MM.1S (cell line): ENCODE measurements at regions not wholly inside any gene's neighbourhood (a gene's known extent, or its start where the extent isn't known, plus 50 kb on each side); places are given as distances from the start of the nearest gene placed in this dataset.

ENCODE experiments used
- DNase-seq: peaks from one replicate; pipeline ENCODE4 v3.0.0-alpha.2; 2015
- H2AFZ ChIP-seq: fragments of 300-600 bp; sonication (generic); 2 replicates; pipeline ENCODE4 v1.6.0; 2016; ENCODE audit warnings: antibody characterized with exemption, low read length
- H3F3A ChIP-seq: fragments of 300-600 bp; sonication (generic); 2 replicates; pipeline ENCODE4 v1.6.1; 2016; ENCODE audit warnings: mild to moderate bottlenecking, antibody characterized with exemption, low read length, moderate library complexity, mixed read lengths; ENCODE audit not compliant: insufficient read depth
- H3K27ac ChIP-seq: fragments of 300-600 bp; sonication (generic); 2 replicates; pipeline ENCODE4 v1.5.1; 2016; ENCODE audit warnings: mild to moderate bottlenecking, low read length
- H3K27me3 ChIP-seq: fragments of 300-600 bp; sonication (generic); replicated peaks from 2 replicates; pipeline ENCODE4 v1.6.0; 2016; ENCODE audit warnings: low read length; ENCODE audit not compliant: insufficient read depth
- H3K36me3 ChIP-seq: fragments of 300-600 bp; sonication (generic); replicated peaks from 2 replicates; pipeline ENCODE4 v1.6.1; 2016; ENCODE audit warnings: mild to moderate bottlenecking, low read length, mixed read lengths; ENCODE audit not compliant: insufficient read depth
- H3K4me1 ChIP-seq: fragments of 300-600 bp; sonication (generic); 2 replicates; pipeline ENCODE4 v1.6.1; 2016; ENCODE audit warnings: low read length, mixed read lengths
- H3K4me2 ChIP-seq: fragments of 300-600 bp; sonication (generic); 2 replicates; pipeline ENCODE4 v1.6.0; 2016; ENCODE audit warnings: low read depth, low read length
- H3K4me3 ChIP-seq: fragments of 300-600 bp; sonication (generic); 2 replicates; pipeline ENCODE4 v1.5.1; 2016; ENCODE audit warnings: low read length, mixed read lengths
- H3K79me2 ChIP-seq: fragments of 300-600 bp; sonication (generic); 2 replicates; pipeline ENCODE4 v1.6.1; 2016; ENCODE audit warnings: mixed run types, low read length, mixed read lengths
- H3K9ac ChIP-seq: fragments of 300-600 bp; sonication (generic); 2 replicates; pipeline ENCODE4 v1.6.1; 2016; ENCODE audit warnings: low read length, mixed read lengths
- H3K9me2 ChIP-seq: fragments of 300-600 bp; sonication (generic); replicated peaks from 2 replicates; pipeline ENCODE4 v1.6.1; 2016; ENCODE audit warnings: mild to moderate bottlenecking, low read length, mixed read lengths; ENCODE audit not compliant: insufficient read depth
- H3K9me3 ChIP-seq: fragments of 300-600 bp; sonication (generic); replicated peaks from 2 replicates; pipeline ENCODE4 v1.6.1; 2016; ENCODE audit warnings: mild to moderate bottlenecking, low read length, mixed read lengths; ENCODE audit not compliant: insufficient read depth
- H4K20me1 ChIP-seq: fragments of 300-600 bp; sonication (generic); 2 replicates; pipeline ENCODE4 v1.6.1; 2016; ENCODE audit warnings: mild to moderate bottlenecking, low read length, moderate library complexity, mixed read lengths; ENCODE audit not compliant: insufficient read depth
- EZH2 ChIP-seq: fragments of 300-600 bp; sonication (generic); optimal IDR thresholded peaks from 2 replicates; pipeline ENCODE3; 2017; ENCODE audit warnings: low read depth, mild to moderate bottlenecking, antibody characterized with exemption, low read length, mixed read lengths
- EZH2phosphoT487 ChIP-seq: fragments of 300-600 bp; sonication (generic); IDR thresholded peaks from 2 replicates; pipeline ENCODE4 v1.6.1; 2018; ENCODE audit warnings: antibody characterized with exemption, low read length
- TF ChIP-seq, protein P1 (sequence below): fragments of 300-600 bp; sonication (generic); IDR thresholded peaks from 2 replicates; pipeline ENCODE4 v1.5.1; 2016; ENCODE audit warnings: antibody characterized with exemption, low read length, mixed read lengths

DNA sequence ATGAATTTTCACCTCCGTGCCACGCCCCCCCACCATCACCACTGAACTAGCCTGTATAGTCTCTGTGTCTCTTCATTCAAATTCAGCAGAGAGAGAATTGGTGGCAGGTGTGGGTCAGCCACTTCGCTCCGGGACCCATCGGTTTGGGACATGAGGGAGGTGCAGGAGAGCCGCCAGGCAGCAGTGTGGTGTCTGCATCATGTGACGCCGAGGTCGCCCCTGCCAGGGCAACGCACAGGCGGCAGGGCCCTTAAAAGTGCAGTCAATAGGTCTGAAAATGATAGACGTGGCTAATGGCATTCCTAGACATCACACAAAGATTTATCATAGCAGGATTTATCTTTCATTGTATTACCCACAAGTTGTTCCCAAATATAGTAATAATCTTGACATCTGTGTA, 100.6 kb upstream of the RNF32 start:
- Histone ChIP-seq H3F3A (no peaks in the 10 kb centered on the region), H3K4me3 (no peak overlapping the region), H3K9me3 (no peaks in the 10 kb centered on the region), H4K20me1 (no peaks in the 10 kb centered on the region), H3K4me2 (no peak overlapping the region), H2AFZ (no peak overlapping the region), H3K36me3 (no peaks in the 10 kb centered on the region), H3K9me2 (no peaks in the 10 kb centered on the region), H3K9ac (no peak overlapping the region), H3K27me3 (no peaks in the 10 kb centered on the region; the same call in 1 of the 2 replicates), H3K79me2 (no peaks in the 10 kb centered on the region), H3K27ac (no peak overlapping the region), H3K4me1 (no peaks in the 10 kb centered on the region)
- DNase-seq = no peak
- TF ChIP-seq, protein P1, sequence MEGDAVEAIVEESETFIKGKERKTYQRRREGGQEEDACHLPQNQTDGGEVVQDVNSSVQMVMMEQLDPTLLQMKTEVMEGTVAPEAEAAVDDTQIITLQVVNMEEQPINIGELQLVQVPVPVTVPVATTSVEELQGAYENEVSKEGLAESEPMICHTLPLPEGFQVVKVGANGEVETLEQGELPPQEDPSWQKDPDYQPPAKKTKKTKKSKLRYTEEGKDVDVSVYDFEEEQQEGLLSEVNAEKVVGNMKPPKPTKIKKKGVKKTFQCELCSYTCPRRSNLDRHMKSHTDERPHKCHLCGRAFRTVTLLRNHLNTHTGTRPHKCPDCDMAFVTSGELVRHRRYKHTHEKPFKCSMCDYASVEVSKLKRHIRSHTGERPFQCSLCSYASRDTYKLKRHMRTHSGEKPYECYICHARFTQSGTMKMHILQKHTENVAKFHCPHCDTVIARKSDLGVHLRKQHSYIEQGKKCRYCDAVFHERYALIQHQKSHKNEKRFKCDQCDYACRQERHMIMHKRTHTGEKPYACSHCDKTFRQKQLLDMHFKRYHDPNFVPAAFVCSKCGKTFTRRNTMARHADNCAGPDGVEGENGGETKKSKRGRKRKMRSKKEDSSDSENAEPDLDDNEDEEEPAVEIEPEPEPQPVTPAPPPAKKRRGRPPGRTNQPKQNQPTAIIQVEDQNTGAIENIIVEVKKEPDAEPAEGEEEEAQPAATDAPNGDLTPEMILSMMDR = no peak
- no peak for TF ChIP-seq EZH2

DNA sequence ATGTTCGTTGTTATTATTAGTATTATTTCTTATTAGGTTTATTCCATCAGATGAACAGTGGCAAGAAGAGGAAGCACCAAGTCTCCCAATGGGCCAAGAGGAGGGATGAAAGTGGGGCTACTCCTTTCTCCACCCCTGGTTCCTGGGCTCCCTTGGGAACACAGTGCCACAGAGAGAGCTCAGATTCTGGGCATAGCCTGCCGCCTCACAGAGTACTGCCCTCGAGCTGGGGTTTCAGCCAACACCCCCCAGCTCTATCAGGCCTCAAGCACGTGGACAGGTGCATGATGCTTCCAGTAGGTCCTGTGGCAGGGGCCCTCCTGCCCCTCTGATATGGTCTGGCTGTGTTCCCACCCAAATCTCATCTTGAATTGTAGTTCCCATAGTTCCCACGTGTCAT, 103.6 kb upstream of the RNF32 start:
- H3K79me2 ChIP-seq = no peaks in the 10 kb centered on the region
- H2AFZ ChIP-seq = no peak overlapping the region
- H3K9me3 ChIP-seq = no peaks in the 10 kb centered on the region
- H3K27me3 ChIP-seq = no peaks in the 10 kb centered on the region; the same call in 1 of the 2 replicates
- no peak for TF ChIP-seq EZH2phosphoT487
- TF ChIP-seq, protein P1 = no peak
- TF ChIP-seq EZH2 = no peak
- H3F3A ChIP-seq = no peaks in the 10 kb centered on the region
- no peaks in the 10 kb centered on the region for H4K20me1 ChIP-seq
- no peak overlapping the region for H3K9ac ChIP-seq
- H3K9me2 ChIP-seq = no peaks in the 10 kb centered on the region
- no peak overlapping the region for H3K4me2 ChIP-seq
- H3K36me3 ChIP-seq = no peaks in the 10 kb centered on the region
- H3K4me1 ChIP-seq = no peaks in the 10 kb centered on the region
- no peak overlapping the region for H3K4me3 ChIP-seq
- H3K27ac ChIP-seq = no peak overlapping the region
- DNase-seq = no peak

DNA sequence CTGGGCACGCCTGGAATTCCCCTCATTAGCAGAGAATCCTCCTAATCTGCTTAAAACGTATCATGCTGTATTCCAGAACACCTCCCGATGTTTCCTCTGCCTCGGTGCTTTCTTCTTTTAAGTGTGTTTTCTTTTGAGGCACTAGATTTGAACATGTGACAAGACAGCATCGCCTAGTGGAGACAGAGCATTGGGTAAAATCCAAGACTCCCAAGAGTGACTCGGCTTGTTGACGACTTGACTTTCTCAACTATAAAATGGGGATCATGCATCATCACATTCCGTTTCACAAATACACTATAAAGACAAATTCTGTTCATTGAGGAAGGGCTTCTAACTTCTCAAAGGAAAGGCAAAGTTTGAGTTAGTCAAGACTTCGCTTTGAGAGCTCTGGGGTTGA, 105.6 kb upstream of the RNF32 start:
- Histone ChIP-seq H3K27ac (no peak overlapping the region), H3K27me3 (no peaks in the 10 kb centered on the region; the same call in 1 of the 2 replicates), H3K9me3 (no peaks in the 10 kb centered on the region), H3K36me3 (no peaks in the 10 kb centered on the region), H3K9ac (no peak overlapping the region), H3K9me2 (no peaks in the 10 kb centered on the region), H3K4me3 (no peak overlapping the region), H2AFZ (no peak overlapping the region), H3F3A (no peaks in the 10 kb centered on the region), H3K79me2 (no peaks in the 10 kb centered on the region), H4K20me1 (no peaks in the 10 kb centered on the region), H3K4me2 (no peak overlapping the region), H3K4me1 (no peaks in the 10 kb centered on the region)
- TF ChIP-seq, protein P1 = no peak
- TF ChIP-seq EZH2 (no peak), EZH2phosphoT487 (no peak)
- DNase-seq = no peak
